ENCODE measurements at regions not wholly inside any gene's neighbourhood (a gene's known extent, or its start where the extent isn't known, plus 50 kb on each side); places are given as distances from the start of the nearest gene placed in this dataset.

DNA sequence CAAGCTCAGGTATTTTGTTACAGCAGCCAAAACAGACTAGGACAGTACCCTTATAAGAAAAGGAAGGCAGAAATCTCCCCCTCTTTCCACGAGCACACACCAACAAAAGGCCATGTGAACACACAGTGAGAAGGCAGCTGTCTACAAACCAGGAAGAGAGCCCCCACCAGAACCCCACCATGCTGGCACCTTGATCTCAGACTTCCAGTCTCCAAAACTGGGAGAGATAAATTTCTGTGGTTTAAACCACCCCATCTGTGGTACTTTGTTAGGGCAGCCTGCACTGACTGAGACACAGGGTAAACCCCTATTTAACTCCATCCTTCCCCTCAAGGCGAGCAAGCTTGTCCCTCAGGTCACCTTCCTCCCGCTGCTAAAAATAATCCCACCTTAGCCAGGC lies 475.8 kb upstream of the JARID2 start:
- TF ChIP-seq GATA2 (IDR thresholded peaks at IDR 0.05; ENCODE audit: low read depth, low read length) (no peak), GATA3 (IDR thresholded peaks at IDR 0.05; ENCODE audit: low read depth, low read length) (no peak)
